GM19239 (cell line): ENCODE measurements at regions not wholly inside any gene's neighbourhood (a gene's known extent, or its start where the extent isn't known, plus 50 kb on each side); places are given as distances from the start of the nearest gene placed in this dataset.

ENCODE experiments used
- DNase-seq: peaks from one replicate; pipeline ENCODE4 v3.0.0; 2011; ENCODE audit warnings: low spot score; ENCODE audit not compliant: insufficient read length
- FAIRE-seq: peaks from 2 replicates; lab custom pipeline; 2011; peaks lifted over from hg19 to GRCh38; lab: Jason Lieb, UNC

- DNase-seq (no peak), FAIRE-seq (no peak)
Measured at GRCh38 chr2:18342901-18343300, 217.6 kb downstream of the RDH14 start.

- DNase-seq (no peak), FAIRE-seq (no peak)
Measured at GRCh38 chr2:18339326-18339725, 221.1 kb downstream of the RDH14 start.

- DNase-seq = no peak
- FAIRE-seq = no peak
Measured at GRCh38 chr2:18336975-18337374, 223.5 kb downstream of the RDH14 start.

- FAIRE-seq (no peak), DNase-seq (no peak)
Measured at GRCh38 chr2:18332477-18332876, 228.0 kb downstream of the RDH14 start.

GRCh38 chr2:18325118-18325517 lies 235.3 kb downstream of the RDH14 start:
- no peak for FAIRE-seq
- no peak for DNase-seq

GRCh38 chr2:18319987-18320386 lies 240.5 kb downstream of the RDH14 start:
- DNase-seq (no peak), FAIRE-seq (no peak)

- DNase-seq (no peak), FAIRE-seq (no peak)
Measured at GRCh38 chr2:18317017-18317416, 243.4 kb downstream of the RDH14 start.

GRCh38 chr2:18312818-18313217 lies 247.6 kb downstream of the RDH14 start:
- FAIRE-seq (no peak), DNase-seq (no peak)

- FAIRE-seq = no peak
- DNase-seq = no peak
Measured at GRCh38 chr2:18311420-18312195, 248.8 kb downstream of the RDH14 start.

GRCh38 chr2:18309627-18310026 lies 250.8 kb downstream of the RDH14 start:
- FAIRE-seq (no peak), DNase-seq (no peak)

- DNase-seq (no peak), FAIRE-seq (no peak)
Measured at GRCh38 chr2:18309188-18309587, 251.3 kb downstream of the RDH14 start.

- FAIRE-seq (no peak), DNase-seq (no peak)
Measured at GRCh38 chr2:18304849-18305248, 255.6 kb downstream of the RDH14 start.

GRCh38 chr2:18301421-18302139 lies 258.9 kb downstream of the RDH14 start:
- DNase-seq (no peak), FAIRE-seq (no peak)

- DNase-seq (no peak), FAIRE-seq (no peak)
Measured at GRCh38 chr2:18299423-18300212, 260.8 kb downstream of the RDH14 start.

GRCh38 chr2:18297534-18298058 lies 262.9 kb downstream of the RDH14 start:
- no peak for FAIRE-seq
- DNase-seq = no peak

- no peak for FAIRE-seq
- no peak for DNase-seq
Measured at GRCh38 chr2:18290386-18290785, 270.1 kb downstream of the RDH14 start.

- FAIRE-seq = no peak
- DNase-seq = no peak
Measured at GRCh38 chr2:18286897-18287296, 273.6 kb downstream of the RDH14 start.

- no peak for DNase-seq
- no peak for FAIRE-seq
Measured at GRCh38 chr2:18284331-18284730, 276.1 kb downstream of the RDH14 start.

- FAIRE-seq (no peak), DNase-seq (no peak)
Measured at GRCh38 chr2:18282026-18282425, 278.4 kb downstream of the RDH14 start.

- no peak for FAIRE-seq
- DNase-seq = no peak
Measured at GRCh38 chr2:18276583-18277075, 283.8 kb downstream of the RDH14 start.

- no peak for FAIRE-seq
Measured at GRCh38 chr2:18273205-18273604, 287.2 kb downstream of the RDH14 start.

More at GRCh38 chr2:18273205-18273604, 287.2 kb downstream of the RDH14 start:
- no peak for DNase-seq
